T-helper 1 cell treated with Interleukin-12 subunit alpha and Interleukin-12 subunit beta and Interleukin-4 antibody, amounts not matched to agents 30 ng/mL and 1 ng/mL, for 36 hours (primary cell): ENCODE measurements at regions not wholly inside any gene's neighbourhood (a gene's known extent, or its start where the extent isn't known, plus 50 kb on each side); places are given as distances from the start of the nearest gene placed in this dataset.

Source experiments
- intact Hi-C: fragments of 100-400 bp; cut with micrococcal nuclease; formaldehyde crosslinking; loops from one replicate; pipeline ENCODE4 v1.15.1; 2024

GRCh38 chr10:76735866-76736265 lies 901.7 kb downstream of the KCNMA1 start:
- intact Hi-C loops, result no loop called here

GRCh38 chr10:76733441-76733936 lies 904.1 kb downstream of the KCNMA1 start:
- intact Hi-C loops, result no loop called here

DNA sequence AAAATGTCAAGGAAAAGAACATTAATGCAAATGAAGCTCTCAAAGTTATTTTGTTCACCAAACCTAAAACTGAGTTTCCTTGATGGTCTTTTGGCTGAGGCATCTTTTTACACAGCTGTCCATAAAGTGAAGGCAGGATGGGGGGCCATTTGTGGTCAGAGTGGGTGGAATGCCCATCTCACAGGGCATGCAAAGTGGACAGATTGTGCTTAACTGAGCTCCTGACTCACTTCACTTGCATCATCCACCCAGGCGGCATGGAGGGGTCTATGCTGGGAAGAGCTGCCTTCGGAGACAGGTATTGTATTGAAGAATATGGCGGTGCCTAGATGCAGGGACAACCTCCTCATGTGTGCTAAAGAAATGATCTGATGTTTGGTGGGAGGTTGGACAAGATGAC lies 905.3 kb downstream of the KCNMA1 start:
- intact Hi-C loops, result no loop called here

- intact Hi-C loops, result no loop called here
These were observed 907.6 kb downstream of the KCNMA1 start for GRCh38 chr10:76729841-76730487.

- intact Hi-C loops, result no loop called here
These were observed 908.3 kb downstream of the KCNMA1 start for GRCh38 chr10:76729346-76729745.

GRCh38 chr10:76727038-76727437 lies 910.6 kb downstream of the KCNMA1 start:
- intact Hi-C loops, result no loop called here

GRCh38 chr10:76723844-76724243 lies 913.8 kb downstream of the KCNMA1 start:
- intact Hi-C loops, result no loop called here

- intact Hi-C loops, result no loop called here
These were observed 915.6 kb downstream of the KCNMA1 start for GRCh38 chr10:76721891-76722505.

DNA sequence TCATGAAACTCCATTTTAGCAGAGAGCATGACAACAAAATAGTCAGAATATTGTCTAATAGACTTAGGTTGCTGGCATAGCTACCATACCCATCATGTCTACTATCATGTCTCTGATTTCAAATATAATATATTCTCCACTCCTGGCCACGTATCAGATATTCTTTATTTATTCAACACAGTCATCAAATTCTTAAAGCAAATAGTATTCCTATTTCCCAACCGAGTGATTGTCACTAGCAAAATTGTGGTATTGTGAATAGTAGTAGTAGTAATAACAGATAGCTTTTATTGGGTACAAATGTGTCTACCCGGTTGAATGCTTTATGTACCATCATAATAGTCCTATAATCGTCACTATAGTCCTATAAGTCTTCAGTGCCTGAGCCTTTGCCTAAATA lies 918.6 kb downstream of the KCNMA1 start:
- intact Hi-C loops, result no loop called here

DNA sequence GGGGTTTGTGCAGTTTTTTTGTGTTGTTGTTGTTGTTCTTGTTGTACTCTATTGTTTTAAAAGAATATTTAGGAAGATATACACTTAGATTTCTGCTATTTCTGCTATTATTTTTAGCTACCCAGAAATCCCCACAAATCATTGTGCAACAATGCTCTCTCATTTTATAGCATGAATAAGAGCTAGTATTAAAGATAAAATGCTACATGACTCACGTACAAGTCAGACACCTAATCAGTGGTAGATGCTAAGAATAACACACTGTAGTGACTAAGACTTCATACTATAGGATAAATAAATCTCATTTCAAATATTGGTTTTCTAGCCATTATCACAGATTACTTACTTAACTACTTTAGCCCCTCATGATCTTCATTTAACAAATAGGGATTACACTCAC lies 920.5 kb downstream of the KCNMA1 start:
- intact Hi-C loops, result no loop called here

DNA sequence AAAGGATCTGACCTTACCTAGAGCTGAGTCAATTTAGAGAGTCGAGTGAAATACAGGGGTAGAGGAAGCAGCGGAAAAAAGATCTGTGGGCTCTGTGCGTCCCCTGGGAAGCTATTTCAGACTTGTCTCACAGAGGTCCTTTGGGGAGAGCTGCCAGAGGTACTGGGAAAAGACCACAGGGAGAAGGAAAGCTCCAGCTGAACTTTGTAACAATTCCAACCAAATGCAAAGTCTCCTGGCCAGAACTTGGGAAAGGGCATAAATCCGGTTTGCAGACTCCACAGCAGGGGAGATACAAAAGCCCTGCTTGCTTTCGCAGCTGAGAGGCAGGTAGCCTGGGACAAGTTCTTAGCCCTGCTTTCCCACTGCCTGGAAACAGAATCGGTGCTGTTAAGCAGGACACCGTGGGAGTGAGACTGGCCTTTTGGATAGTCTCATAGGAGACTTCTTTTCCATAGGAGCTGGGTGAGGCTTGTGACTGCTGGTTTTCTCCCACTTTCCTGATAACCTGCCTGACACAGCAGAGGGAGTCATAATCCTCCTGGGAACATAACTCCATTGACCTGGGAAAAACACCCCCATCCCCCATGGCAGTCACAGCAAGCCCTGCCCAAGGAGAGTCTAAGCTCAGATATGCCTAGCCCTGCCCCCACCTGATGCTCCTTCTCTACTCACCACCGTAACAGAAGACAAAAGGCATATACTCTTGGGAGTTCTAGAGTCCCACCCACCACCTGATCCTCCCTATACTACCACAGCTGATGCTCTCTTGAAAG lies 926.2 kb downstream of the KCNMA1 start:
- intact Hi-C loops, result no loop called here

- intact Hi-C loops, result no loop called here
These were observed 937.4 kb downstream of the KCNMA1 start for GRCh38 chr10:76700241-76700640.

- intact Hi-C loops, result no loop called here
These were observed 939.7 kb downstream of the KCNMA1 start for GRCh38 chr10:76697923-76698322.

- intact Hi-C loops, result no loop called here
These were observed 942.5 kb downstream of the KCNMA1 start for GRCh38 chr10:76695069-76695468.

GRCh38 chr10:76686201-76686600 lies 951.4 kb downstream of the KCNMA1 start:
- intact Hi-C loops, result no loop called here

DNA sequence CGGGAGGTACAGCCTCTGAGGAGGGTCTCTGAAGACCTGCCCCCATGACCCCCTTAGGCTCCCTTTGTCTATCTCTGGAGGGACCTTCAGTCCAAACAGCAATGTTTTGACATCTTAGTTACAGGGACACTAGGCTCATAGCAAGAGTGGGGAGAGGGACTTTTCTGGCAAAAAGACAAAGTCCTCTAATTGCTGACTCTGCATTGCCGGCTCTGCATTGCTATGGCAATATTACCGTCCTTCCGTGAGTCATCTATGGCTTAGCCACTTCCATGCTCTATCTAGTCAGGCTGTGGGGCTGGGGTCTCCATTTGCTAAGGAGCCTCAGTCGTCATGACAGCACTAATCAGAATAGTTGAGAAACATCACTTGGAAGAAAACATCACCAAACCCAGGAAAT lies 952.6 kb downstream of the KCNMA1 start:
- intact Hi-C loops, result no loop called here

GRCh38 chr10:76681153-76681552 lies 956.5 kb downstream of the KCNMA1 start:
- intact Hi-C loops, result no loop called here

- intact Hi-C loops, result no loop called here
These were observed 958.6 kb downstream of the KCNMA1 start for GRCh38 chr10:76679030-76679429.

- intact Hi-C loops, result no loop called here
These were observed 961.5 kb downstream of the KCNMA1 start for GRCh38 chr10:76675951-76676587.

- intact Hi-C loops, result no loop called here
These were observed 962.1 kb downstream of the KCNMA1 start for GRCh38 chr10:76675561-76675950.

- intact Hi-C loops, result no loop called here
These were observed 969.9 kb downstream of the KCNMA1 start for GRCh38 chr10:76667408-76668370.
